DND-41 (cell line): ENCODE measurements at regions not wholly inside any gene's neighbourhood (a gene's known extent, or its start where the extent isn't known, plus 50 kb on each side); places are given as distances from the start of the nearest gene placed in this dataset.

ENCODE experiments used
- EZH2 ChIP-seq: IDR thresholded peaks from 3 replicates; pipeline ENCODE4 v1.6.1; 2012; ENCODE audit warnings: borderline replicate concordance, low read depth, mild to moderate bottlenecking, moderate library complexity, low read length, inconsistent platforms; ENCODE audit not compliant: severe bottlenecking
- TF ChIP-seq, protein P1 (sequence below): IDR thresholded peaks from 2 replicates; pipeline ENCODE4 v1.5.1; 2012; ENCODE audit warnings: borderline replicate concordance, low read length, moderate library complexity, mild to moderate bottlenecking; ENCODE audit not compliant: poor library complexity, severe bottlenecking; ENCODE audit errors: extremely low read depth

DNA sequence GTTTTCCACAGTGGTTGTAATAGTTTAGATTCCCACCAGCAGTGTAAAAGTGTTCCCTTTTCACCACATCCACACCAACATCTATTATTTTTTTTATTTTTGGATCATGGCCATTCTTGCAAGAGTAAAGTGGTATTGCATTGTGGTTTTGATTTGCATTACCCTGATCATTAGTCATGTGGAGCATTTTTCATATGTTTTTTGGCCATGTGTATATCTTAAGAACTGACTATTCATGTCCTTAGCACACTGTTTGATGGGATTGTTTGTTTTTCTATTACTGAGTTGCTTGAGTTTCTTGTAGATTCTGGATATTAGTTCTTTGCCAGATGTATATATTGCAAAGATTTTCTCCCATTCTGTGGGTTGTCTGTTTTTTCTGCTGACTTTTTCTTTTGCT is 820.1 kb downstream of the TENT5A start:
- TF ChIP-seq, protein P1, sequence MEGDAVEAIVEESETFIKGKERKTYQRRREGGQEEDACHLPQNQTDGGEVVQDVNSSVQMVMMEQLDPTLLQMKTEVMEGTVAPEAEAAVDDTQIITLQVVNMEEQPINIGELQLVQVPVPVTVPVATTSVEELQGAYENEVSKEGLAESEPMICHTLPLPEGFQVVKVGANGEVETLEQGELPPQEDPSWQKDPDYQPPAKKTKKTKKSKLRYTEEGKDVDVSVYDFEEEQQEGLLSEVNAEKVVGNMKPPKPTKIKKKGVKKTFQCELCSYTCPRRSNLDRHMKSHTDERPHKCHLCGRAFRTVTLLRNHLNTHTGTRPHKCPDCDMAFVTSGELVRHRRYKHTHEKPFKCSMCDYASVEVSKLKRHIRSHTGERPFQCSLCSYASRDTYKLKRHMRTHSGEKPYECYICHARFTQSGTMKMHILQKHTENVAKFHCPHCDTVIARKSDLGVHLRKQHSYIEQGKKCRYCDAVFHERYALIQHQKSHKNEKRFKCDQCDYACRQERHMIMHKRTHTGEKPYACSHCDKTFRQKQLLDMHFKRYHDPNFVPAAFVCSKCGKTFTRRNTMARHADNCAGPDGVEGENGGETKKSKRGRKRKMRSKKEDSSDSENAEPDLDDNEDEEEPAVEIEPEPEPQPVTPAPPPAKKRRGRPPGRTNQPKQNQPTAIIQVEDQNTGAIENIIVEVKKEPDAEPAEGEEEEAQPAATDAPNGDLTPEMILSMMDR: no peak
- no peak for TF ChIP-seq EZH2
